WTC11 (cell line): ENCODE measurements at regions not wholly inside any gene's neighbourhood (a gene's known extent, or its start where the extent isn't known, plus 50 kb on each side); places are given as distances from the start of the nearest gene placed in this dataset.

Source experiments
- ETV6 ChIP-seq: sonication (generic); formaldehyde crosslinking; IDR thresholded peaks from 2 replicates; pipeline ENCODE4 v1.8.1; 2022; ENCODE audit warnings: mild to moderate bottlenecking, missing genetic modification reagents
- MXD4 ChIP-seq: fragments of 250-450 bp; sonication (Bioruptor Pico); IDR thresholded peaks from 2 replicates; pipeline ENCODE4 v1.8.0; 2021; ENCODE audit warnings: mild to moderate bottlenecking, moderate library complexity, borderline replicate concordance
- SP1 ChIP-seq: sonication (generic); formaldehyde crosslinking; conservative IDR thresholded peaks from 2 replicates; pipeline ENCODE4 v1.8.1; 2022; ENCODE audit warnings: missing genetic modification reagents
- TEAD4 ChIP-seq: sonication (generic); formaldehyde crosslinking; IDR thresholded peaks from 2 replicates; pipeline ENCODE4 v1.8.0; 2022; ENCODE audit warnings: mild to moderate bottlenecking, missing genetic modification reagents
- ZNF423 ChIP-seq: fragments of 250-450 bp; sonication (Bioruptor Pico); IDR thresholded peaks from 2 replicates; pipeline ENCODE4 v2.1.2; 2022; ENCODE audit warnings: mild to moderate bottlenecking, moderate library complexity
- TF ChIP-seq, protein P1 (sequence below): fragments of 200-600 bp; IDR thresholded peaks from 2 replicates; pipeline ENCODE4 v1.8.0; 2022; ENCODE audit warnings: antibody characterized with exemption
- TF ChIP-seq, protein P2 (sequence below): sonication (generic); formaldehyde crosslinking; IDR thresholded peaks from 2 replicates; pipeline ENCODE4 v1.8.0; 2022; ENCODE audit warnings: mild to moderate bottlenecking, missing genetic modification reagents
- TF ChIP-seq, protein P3 (sequence below): sonication (generic); formaldehyde crosslinking; IDR thresholded peaks from 2 replicates; pipeline ENCODE4 v1.8.0; 2022; ENCODE audit warnings: mild to moderate bottlenecking, missing genetic modification reagents
- TF ChIP-seq, protein P4 (sequence below): sonication (generic); formaldehyde crosslinking; IDR thresholded peaks from 2 replicates; pipeline ENCODE4 v1.8.0; 2023; ENCODE audit warnings: mild to moderate bottlenecking, missing genetic modification reagents
- TF ChIP-seq, protein P5 (sequence below): sonication (generic); formaldehyde crosslinking; IDR thresholded peaks from 2 replicates; pipeline ENCODE4 v1.8.1; 2022; ENCODE audit warnings: low read depth, missing genetic modification reagents, borderline replicate concordance
- TF ChIP-seq, protein P6 (sequence below): fragments of 250-450 bp; sonication (Bioruptor Pico); conservative IDR thresholded peaks from 2 replicates; pipeline ENCODE4 v1.9.0; 2021; ENCODE audit warnings: mild to moderate bottlenecking
- TF ChIP-seq, protein P7 (sequence below): sonication (generic); formaldehyde crosslinking; IDR thresholded peaks from 2 replicates; pipeline ENCODE4 v1.8.1; 2022; ENCODE audit warnings: missing genetic modification reagents, borderline replicate concordance

DNA sequence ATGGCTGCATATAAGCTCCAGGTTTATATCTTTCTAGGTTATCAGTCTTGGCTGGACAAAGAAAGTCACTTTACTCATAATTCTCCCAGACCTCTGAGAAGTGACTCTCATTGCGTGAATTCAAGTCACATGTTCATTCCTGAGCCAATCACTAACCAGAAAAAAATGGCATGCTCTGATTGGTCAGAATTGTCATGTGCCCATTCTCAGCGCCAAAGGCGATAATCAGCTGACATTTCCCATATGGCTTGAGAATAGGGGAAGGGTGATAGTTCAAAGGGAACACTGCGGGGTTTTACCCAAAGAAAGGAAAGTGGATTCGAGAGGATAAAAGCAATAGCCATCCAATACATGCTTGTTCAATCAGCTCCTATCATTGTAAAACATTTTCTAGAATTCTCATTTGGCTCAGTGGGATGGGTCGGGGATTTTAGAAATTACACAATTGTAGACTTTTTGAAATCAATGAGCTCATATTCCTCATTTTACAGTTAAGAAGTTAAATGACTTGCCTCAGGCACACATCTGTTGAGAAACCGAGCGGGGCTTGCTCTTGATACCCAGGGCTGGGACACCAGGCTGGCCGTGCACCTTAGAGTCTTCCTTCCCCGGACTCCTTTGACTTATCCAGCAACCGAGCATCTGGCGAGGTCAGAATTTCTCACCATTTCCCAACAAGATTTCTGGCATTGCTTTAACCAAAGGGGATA is 454.0 kb upstream of the TBX3 start:
- TF ChIP-seq TEAD4 (CRISPR knock-in tag), result no peak
- TF ChIP-seq, protein P1, sequence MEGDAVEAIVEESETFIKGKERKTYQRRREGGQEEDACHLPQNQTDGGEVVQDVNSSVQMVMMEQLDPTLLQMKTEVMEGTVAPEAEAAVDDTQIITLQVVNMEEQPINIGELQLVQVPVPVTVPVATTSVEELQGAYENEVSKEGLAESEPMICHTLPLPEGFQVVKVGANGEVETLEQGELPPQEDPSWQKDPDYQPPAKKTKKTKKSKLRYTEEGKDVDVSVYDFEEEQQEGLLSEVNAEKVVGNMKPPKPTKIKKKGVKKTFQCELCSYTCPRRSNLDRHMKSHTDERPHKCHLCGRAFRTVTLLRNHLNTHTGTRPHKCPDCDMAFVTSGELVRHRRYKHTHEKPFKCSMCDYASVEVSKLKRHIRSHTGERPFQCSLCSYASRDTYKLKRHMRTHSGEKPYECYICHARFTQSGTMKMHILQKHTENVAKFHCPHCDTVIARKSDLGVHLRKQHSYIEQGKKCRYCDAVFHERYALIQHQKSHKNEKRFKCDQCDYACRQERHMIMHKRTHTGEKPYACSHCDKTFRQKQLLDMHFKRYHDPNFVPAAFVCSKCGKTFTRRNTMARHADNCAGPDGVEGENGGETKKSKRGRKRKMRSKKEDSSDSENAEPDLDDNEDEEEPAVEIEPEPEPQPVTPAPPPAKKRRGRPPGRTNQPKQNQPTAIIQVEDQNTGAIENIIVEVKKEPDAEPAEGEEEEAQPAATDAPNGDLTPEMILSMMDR, result no peak
- TF ChIP-seq MXD4 (CRISPR knock-in tag), result no peak
- TF ChIP-seq SP1, result no peak
- no peak for TF ChIP-seq ZNF423
- TF ChIP-seq ETV6 (CRISPR knock-in tag), result no peak
- TF ChIP-seq, protein P2, sequence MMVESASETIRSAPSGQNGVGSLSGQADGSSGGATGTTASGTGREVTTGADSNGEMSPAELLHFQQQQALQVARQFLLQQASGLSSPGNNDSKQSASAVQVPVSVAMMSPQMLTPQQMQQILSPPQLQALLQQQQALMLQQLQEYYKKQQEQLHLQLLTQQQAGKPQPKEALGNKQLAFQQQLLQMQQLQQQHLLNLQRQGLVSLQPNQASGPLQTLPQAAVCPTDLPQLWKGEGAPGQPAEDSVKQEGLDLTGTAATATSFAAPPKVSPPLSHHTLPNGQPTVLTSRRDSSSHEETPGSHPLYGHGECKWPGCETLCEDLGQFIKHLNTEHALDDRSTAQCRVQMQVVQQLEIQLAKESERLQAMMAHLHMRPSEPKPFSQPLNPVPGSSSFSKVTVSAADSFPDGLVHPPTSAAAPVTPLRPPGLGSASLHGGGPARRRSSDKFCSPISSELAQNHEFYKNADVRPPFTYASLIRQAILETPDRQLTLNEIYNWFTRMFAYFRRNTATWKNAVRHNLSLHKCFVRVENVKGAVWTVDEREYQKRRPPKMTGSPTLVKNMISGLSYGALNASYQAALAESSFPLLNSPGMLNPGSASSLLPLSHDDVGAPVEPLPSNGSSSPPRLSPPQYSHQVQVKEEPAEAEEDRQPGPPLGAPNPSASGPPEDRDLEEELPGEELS, result no peak
- TF ChIP-seq, protein P3, sequence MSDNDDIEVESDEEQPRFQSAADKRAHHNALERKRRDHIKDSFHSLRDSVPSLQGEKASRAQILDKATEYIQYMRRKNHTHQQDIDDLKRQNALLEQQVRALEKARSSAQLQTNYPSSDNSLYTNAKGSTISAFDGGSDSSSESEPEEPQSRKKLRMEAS (CRISPR knock-in tag), result no peak
- TF ChIP-seq, protein P4, sequence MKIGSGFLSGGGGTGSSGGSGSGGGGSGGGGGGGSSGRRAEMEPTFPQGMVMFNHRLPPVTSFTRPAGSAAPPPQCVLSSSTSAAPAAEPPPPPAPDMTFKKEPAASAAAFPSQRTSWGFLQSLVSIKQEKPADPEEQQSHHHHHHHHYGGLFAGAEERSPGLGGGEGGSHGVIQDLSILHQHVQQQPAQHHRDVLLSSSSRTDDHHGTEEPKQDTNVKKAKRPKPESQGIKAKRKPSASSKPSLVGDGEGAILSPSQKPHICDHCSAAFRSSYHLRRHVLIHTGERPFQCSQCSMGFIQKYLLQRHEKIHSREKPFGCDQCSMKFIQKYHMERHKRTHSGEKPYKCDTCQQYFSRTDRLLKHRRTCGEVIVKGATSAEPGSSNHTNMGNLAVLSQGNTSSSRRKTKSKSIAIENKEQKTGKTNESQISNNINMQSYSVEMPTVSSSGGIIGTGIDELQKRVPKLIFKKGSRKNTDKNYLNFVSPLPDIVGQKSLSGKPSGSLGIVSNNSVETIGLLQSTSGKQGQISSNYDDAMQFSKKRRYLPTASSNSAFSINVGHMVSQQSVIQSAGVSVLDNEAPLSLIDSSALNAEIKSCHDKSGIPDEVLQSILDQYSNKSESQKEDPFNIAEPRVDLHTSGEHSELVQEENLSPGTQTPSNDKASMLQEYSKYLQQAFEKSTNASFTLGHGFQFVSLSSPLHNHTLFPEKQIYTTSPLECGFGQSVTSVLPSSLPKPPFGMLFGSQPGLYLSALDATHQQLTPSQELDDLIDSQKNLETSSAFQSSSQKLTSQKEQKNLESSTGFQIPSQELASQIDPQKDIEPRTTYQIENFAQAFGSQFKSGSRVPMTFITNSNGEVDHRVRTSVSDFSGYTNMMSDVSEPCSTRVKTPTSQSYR, result no peak
- TF ChIP-seq, protein P5, sequence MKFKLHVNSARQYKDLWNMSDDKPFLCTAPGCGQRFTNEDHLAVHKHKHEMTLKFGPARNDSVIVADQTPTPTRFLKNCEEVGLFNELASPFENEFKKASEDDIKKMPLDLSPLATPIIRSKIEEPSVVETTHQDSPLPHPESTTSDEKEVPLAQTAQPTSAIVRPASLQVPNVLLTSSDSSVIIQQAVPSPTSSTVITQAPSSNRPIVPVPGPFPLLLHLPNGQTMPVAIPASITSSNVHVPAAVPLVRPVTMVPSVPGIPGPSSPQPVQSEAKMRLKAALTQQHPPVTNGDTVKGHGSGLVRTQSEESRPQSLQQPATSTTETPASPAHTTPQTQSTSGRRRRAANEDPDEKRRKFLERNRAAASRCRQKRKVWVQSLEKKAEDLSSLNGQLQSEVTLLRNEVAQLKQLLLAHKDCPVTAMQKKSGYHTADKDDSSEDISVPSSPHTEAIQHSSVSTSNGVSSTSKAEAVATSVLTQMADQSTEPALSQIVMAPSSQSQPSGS (CRISPR knock-in tag), result no peak
- TF ChIP-seq, protein P6, sequence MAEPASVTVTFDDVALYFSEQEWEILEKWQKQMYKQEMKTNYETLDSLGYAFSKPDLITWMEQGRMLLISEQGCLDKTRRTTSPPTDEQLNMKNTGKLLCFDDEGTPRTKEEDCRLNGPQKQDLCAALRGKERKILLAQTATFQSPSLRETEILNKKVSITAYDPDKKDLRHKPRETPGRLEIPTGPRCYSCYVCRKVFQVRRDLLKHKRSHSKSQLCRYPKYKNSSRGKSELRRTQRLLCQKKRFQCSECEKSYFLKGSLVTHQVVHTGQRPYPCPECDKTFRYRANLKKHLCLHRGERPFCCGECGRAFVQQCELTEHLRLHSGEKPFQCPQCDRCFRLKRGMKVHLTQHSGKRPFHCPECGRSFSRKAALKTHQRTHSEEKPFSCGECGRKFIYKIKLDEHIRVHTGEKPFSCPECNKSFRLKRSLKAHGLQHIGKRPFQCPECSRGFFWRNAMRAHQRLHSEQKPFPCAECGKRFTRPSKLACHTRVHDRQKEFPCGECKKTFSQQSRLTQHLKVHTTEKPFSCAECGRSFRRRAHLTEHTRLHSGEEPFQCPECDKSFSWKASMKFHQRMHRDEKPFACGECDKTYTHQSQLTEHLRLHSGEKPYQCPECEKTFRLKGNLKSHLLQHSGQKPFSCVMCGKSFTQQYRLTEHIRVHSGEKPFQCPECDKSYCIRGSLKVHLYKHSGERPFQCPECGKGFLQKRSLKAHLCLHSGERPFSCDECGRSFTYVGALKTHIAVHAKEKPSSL (CRISPR knock-in tag), result no peak
- TF ChIP-seq, protein P7, sequence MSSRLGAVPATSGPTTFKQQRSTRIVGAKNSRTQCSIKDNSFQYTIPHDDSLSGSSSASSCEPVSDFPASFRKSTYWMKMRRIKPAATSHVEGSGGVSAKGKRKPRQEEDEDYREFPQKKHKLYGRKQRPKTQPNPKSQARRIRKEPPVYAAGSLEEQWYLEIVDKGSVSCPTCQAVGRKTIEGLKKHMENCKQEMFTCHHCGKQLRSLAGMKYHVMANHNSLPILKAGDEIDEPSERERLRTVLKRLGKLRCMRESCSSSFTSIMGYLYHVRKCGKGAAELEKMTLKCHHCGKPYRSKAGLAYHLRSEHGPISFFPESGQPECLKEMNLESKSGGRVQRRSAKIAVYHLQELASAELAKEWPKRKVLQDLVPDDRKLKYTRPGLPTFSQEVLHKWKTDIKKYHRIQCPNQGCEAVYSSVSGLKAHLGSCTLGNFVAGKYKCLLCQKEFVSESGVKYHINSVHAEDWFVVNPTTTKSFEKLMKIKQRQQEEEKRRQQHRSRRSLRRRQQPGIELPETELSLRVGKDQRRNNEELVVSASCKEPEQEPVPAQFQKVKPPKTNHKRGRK, result no peak
